ENCODE measurements at regions not wholly inside any gene's neighbourhood (a gene's known extent, or its start where the extent isn't known, plus 50 kb on each side); places are given as distances from the start of the nearest gene placed in this dataset.

GRCh38 chr12:31832740-31833729, 104.2 kb upstream of the AMN1 start:
- Histone ChIP-seq H3K4me3 (no peak overlapping the region), H3K27me3 (no peaks in the 10 kb centered on the region), H3K9me3 (peaks cover 0 to 7% (median 5%) of the 10 kb centered on the region in 3 donors), H3K4me1 (no peaks in the 10 kb centered on the region), H3K36me3 (no peaks in the 10 kb centered on the region), H3K27ac (no peak overlapping the region)
- DNase-seq: no peak
- TF ChIP-seq CTCF (IDR thresholded peaks at IDR 0.05): no peak
- intact Hi-C loops (cut with DNase I; ENCODE audit: low total_unique reads): no loop called here

DNA sequence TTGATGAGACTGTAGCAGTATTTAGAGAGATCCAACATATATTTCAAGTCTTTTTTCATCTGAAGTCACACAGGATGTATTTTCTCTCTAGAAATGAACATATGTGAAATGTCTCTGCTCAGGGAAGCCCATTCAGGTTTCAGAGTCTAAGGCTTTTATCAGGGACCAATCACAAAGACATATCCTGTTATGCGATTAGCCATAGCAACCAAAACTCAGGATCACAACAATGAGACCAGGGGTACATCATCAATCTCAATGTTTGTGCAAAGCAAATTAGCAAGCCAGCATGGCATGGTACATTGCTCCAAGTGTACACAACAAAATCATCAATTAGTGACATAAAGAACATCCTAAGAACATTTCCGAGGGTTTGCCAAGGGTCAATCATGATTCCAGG, 99.2 kb upstream of the AMN1 start:
- H3K4me3 ChIP-seq: no peak overlapping the region
- H3K27me3 ChIP-seq: no peaks in the 10 kb centered on the region
- no peaks in the 10 kb centered on the region for H3K4me1 ChIP-seq
- H3K36me3 ChIP-seq: no peaks in the 10 kb centered on the region
- no peak for DNase-seq
- H3K27ac ChIP-seq: no peak overlapping the region
- no peak for TF ChIP-seq CTCF (IDR thresholded peaks at IDR 0.05)
- intact Hi-C loops (cut with DNase I; ENCODE audit: low total_unique reads): no loop called here
- peaks cover 0 to 15% (median 9%) of the 10 kb centered on the region in 3 donors for H3K9me3 ChIP-seq

- no peak overlapping the region for H3K27ac ChIP-seq
- intact Hi-C loops (cut with DNase I; ENCODE audit: low total_unique reads): no loop called here
- H3K36me3 ChIP-seq: no peaks in the 10 kb centered on the region
- H3K4me3 ChIP-seq: no peak overlapping the region
- peaks cover 0 to 9% (median 9%) of the 10 kb centered on the region in 3 donors for H3K9me3 ChIP-seq
- no peak for DNase-seq
- H3K4me1 ChIP-seq: no peaks in the 10 kb centered on the region
- H3K27me3 ChIP-seq: no peaks in the 10 kb centered on the region
- no peak for TF ChIP-seq CTCF (IDR thresholded peaks at IDR 0.05)
Observed at GRCh38 chr12:31822761-31823160, 93.9 kb upstream of the AMN1 start.

GRCh38 chr12:31821484-31821883, 92.7 kb upstream of the AMN1 start:
- intact Hi-C loops (cut with DNase I; ENCODE audit: low total_unique reads): no loop called here
- no peak for TF ChIP-seq CTCF (IDR thresholded peaks at IDR 0.05)

GRCh38 chr12:31820832-31821231, 92.0 kb upstream of the AMN1 start:
- Histone ChIP-seq H3K4me3 (no peak overlapping the region), H3K36me3 (no peaks in the 10 kb centered on the region), H3K9me3 (peaks cover 0 to 3% (median under 1%) of the 10 kb centered on the region in 3 donors), H3K27me3 (no peaks in the 10 kb centered on the region), H3K4me1 (no peaks in the 10 kb centered on the region), H3K27ac (no peak overlapping the region)
- intact Hi-C loops (cut with DNase I; ENCODE audit: low total_unique reads): no loop called here
- DNase-seq: no peak
- TF ChIP-seq CTCF (IDR thresholded peaks at IDR 0.05): no peak

More at GRCh38 chr12:31821484-31821883, 92.7 kb upstream of the AMN1 start:
- Histone ChIP-seq H3K36me3 (no peaks in the 10 kb centered on the region), H3K27ac (no peak overlapping the region), H3K4me3 (no peak overlapping the region), H3K4me1 (no peaks in the 10 kb centered on the region), H3K9me3 (peaks cover 0 to 9% (median 7%) of the 10 kb centered on the region in 3 donors), H3K27me3 (no peaks in the 10 kb centered on the region)
- no peak for DNase-seq
